ENCODE measurements at regions not wholly inside any gene's neighbourhood (a gene's known extent, or its start where the extent isn't known, plus 50 kb on each side); places are given as distances from the start of the nearest gene placed in this dataset.

- TF ChIP-seq GABPA (IDR thresholded peaks at IDR 0.05; ENCODE audit: borderline replicate concordance, insufficient read depth, low read length) (no peak), POLR2A (IDR thresholded peaks at IDR 0.05; ENCODE audit: control extremely low read depth in 1 of 2, low read depth in 2 of 2, low read length in 2 of 2) (no peak), YY1 (IDR thresholded peaks at IDR 0.05; ENCODE audit: low read depth, low read length) (no peak)
Measured at GRCh38 chr14:96744262-96744661, 52.9 kb upstream of the VRK1 start (continued).
